ENCODE measurements at regions not wholly inside any gene's neighbourhood (a gene's known extent, or its start where the extent isn't known, plus 50 kb on each side); places are given as distances from the start of the nearest gene placed in this dataset.

GRCh38 chr4:189313064-189313463 lies 627.6 kb upstream of the FRG1 start:
- TF ChIP-seq CTCF (IDR thresholded peaks at IDR 0.05) (no peak), POLR2A (IDR thresholded peaks at IDR 0.05) (no peak)
